ENCODE measurements at regions not wholly inside any gene's neighbourhood (a gene's known extent, or its start where the extent isn't known, plus 50 kb on each side); places are given as distances from the start of the nearest gene placed in this dataset.

DNA sequence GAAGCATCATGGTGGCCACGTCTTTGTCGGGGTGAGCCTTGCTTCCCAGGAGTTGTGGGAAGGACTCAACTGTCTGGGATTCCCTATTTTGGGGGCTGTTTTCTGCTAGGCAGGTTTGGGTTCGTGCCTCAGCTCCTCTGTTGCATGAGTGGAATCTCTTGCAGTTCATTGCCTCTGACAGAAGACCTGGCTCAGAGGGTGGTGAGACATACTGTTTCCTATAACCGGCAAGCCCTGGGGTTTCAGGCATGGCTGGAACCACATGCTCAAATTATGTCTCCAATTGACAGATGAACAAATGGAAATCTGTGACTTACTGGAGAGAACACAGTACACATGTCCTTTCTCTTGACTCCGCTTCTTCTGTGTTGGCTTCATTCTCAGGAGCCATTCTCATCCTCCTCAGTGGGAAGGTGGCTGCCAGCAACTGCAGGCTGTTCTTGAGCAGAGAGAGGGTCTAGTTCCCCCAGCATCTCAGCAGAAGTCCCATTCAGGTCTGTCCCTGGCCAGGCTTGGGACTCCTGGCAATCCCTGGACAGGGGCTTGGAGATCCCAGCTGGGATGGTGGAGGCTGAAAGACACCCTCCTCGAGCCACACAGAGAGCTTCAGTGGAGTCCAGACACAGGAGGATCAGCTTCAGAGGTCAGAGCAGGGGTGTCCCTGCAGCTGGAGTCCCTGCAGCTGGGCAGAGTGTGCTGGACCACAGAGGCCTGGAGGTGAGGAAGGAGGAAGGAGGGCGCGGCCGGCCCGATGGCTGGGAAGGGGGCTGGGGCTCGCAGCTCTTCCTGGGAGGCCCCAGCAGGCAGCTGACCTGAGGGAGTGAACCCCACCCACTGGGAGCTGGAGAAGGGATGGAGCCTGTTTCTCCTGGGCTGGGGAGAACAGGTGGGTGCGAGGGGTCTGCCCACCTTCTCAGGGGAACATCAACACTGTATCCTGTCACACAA lies 97.6 kb downstream of the LSM3 start:
- no peak overlapping the region for H3K23ac ChIP-seq (ENCODE audit: low read length in 2 of 2)
- no peak overlapping the region for H3K9ac ChIP-seq (ENCODE audit: low read length)
- no peak overlapping the region for H2BK12ac ChIP-seq (ENCODE audit: low read length in 2 of 2)
- 78% methylated on average over 11 of the region's 12 CpGs for WGBS
- H2BK15ac ChIP-seq (ENCODE audit: low read depth, poor library complexity, severe bottlenecking): no peak overlapping the region
- peaks cover 0 to 50% of the 10 kb centered on the region in 2 experiments for H3K27me3 ChIP-seq (ENCODE audit: control insufficient read depth in 1 of 2, insufficient read depth in 1 of 2, low read length in 2 of 2)
- peaks cover 34% of the 10 kb centered on the region for H3K4me1 ChIP-seq (ENCODE audit: control insufficient read depth, insufficient read depth, low read depth, low read length)
- H3K4ac ChIP-seq (ENCODE audit: low read depth in 1 of 2, low read length in 2 of 2): no peak overlapping the region
- no peaks in the 10 kb centered on the region for H3K79me1 ChIP-seq (replicated peaks; ENCODE audit: low read length, poor library complexity, severe bottlenecking)
- no peak overlapping the region for H3K14ac ChIP-seq (ENCODE audit: low read length in 2 of 2)
- no peak overlapping the region for H2BK120ac ChIP-seq (ENCODE audit: low read depth, low read length)
- no peak overlapping the region for H3K4me2 ChIP-seq (ENCODE audit: low read length, poor library complexity, severe bottlenecking)
- no peak overlapping the region for H3K27ac ChIP-seq (ENCODE audit: low read length, poor library complexity, severe bottlenecking)
- H2AFZ ChIP-seq (ENCODE audit: low read depth, low read length): no peak overlapping the region
- no peak for DNase-seq
- H2BK5ac ChIP-seq (ENCODE audit: low read depth, low read length, poor library complexity, severe bottlenecking): no peak overlapping the region
- H2AK5ac ChIP-seq (ENCODE audit: low read length, severe bottlenecking): peak overlapping the region; percentile 56
- no peak overlapping the region for H4K91ac ChIP-seq (ENCODE audit: low read length)
- no peak overlapping the region for H3K18ac ChIP-seq (ENCODE audit: low read depth in 1 of 2, low read length in 2 of 2)
- no peaks in the 10 kb centered on the region for H3K9me3 ChIP-seq (ENCODE audit: control insufficient read depth, low read length)
- H3K36me3 ChIP-seq (ENCODE audit: control insufficient read depth in 1 of 2, insufficient read depth in 2 of 2, low read depth in 1 of 2, low read length in 2 of 2): no peaks in the 10 kb centered on the region
- no peak overlapping the region for H3K4me3 ChIP-seq (ENCODE audit: insufficient read depth in 1 of 2, low read depth in 1 of 2, low read length in 2 of 2)
- H4K8ac ChIP-seq (ENCODE audit: low read length): no peak overlapping the region

- Histone ChIP-seq H3K4me1 (ENCODE audit: control insufficient read depth, insufficient read depth, low read depth, low read length) (peaks cover 34% of the 10 kb centered on the region), H2AFZ (ENCODE audit: low read depth, low read length) (no peak overlapping the region), H2BK120ac (ENCODE audit: low read depth, low read length) (no peak overlapping the region), H2BK12ac (ENCODE audit: low read length in 2 of 2) (no peak overlapping the region), H2BK5ac (ENCODE audit: low read depth, low read length, poor library complexity, severe bottlenecking) (no peak overlapping the region), H3K4me2 (ENCODE audit: low read length, poor library complexity, severe bottlenecking) (no peak overlapping the region), H3K4ac (ENCODE audit: low read depth in 1 of 2, low read length in 2 of 2) (no peak overlapping the region), H3K9me3 (ENCODE audit: control insufficient read depth, low read length) (no peaks in the 10 kb centered on the region), H3K4me3 (ENCODE audit: insufficient read depth in 1 of 2, low read depth in 1 of 2, low read length in 2 of 2) (no peak overlapping the region), H2AK5ac (ENCODE audit: low read length, severe bottlenecking) (peak overlapping the region; percentile 7), H3K14ac (ENCODE audit: low read length in 2 of 2) (no peak overlapping the region), H3K23ac (ENCODE audit: low read length in 2 of 2) (no peak overlapping the region), H3K18ac (ENCODE audit: low read depth in 1 of 2, low read length in 2 of 2) (no peak overlapping the region), H4K91ac (ENCODE audit: low read length) (no peak overlapping the region), H3K79me1 (replicated peaks; ENCODE audit: low read length, poor library complexity, severe bottlenecking) (no peaks in the 10 kb centered on the region), H3K9ac (ENCODE audit: low read length) (no peak overlapping the region), H2BK15ac (ENCODE audit: low read depth, poor library complexity, severe bottlenecking) (no peak overlapping the region), H3K27me3 (ENCODE audit: control insufficient read depth in 1 of 2, insufficient read depth in 1 of 2, low read length in 2 of 2) (peaks cover 0 to 63% of the 10 kb centered on the region in 2 experiments), H3K36me3 (ENCODE audit: control insufficient read depth in 1 of 2, insufficient read depth in 2 of 2, low read depth in 1 of 2, low read length in 2 of 2) (no peaks in the 10 kb centered on the region), H3K27ac (ENCODE audit: low read length, poor library complexity, severe bottlenecking) (no peak overlapping the region), H4K8ac (ENCODE audit: low read length) (no peak overlapping the region)
- WGBS: 96% methylated on average over 5 of the region's 5 CpGs
- no peak for DNase-seq
Measured at GRCh38 chr3:14277557-14277956, 98.9 kb downstream of the LSM3 start.

GRCh38 chr3:14278265-14278798 lies 99.7 kb downstream of the LSM3 start:
- Histone ChIP-seq H2AK5ac (ENCODE audit: low read length, severe bottlenecking) (peak overlapping the region; percentile 13), H2BK120ac (ENCODE audit: low read depth, low read length) (no peak overlapping the region), H3K27me3 (ENCODE audit: control insufficient read depth in 1 of 2, insufficient read depth in 1 of 2, low read length in 2 of 2) (peaks cover 0 to 70% of the 10 kb centered on the region in 2 experiments), H2BK15ac (ENCODE audit: low read depth, poor library complexity, severe bottlenecking) (no peak overlapping the region), H3K4me2 (ENCODE audit: low read length, poor library complexity, severe bottlenecking) (no peak overlapping the region), H4K8ac (ENCODE audit: low read length) (peak overlapping the region; percentile 45), H3K9ac (ENCODE audit: low read length) (no peak overlapping the region), H3K14ac (ENCODE audit: low read length in 2 of 2) (peak overlapping the region in 1 of 2 experiments; percentile 35), H3K36me3 (ENCODE audit: control insufficient read depth in 1 of 2, insufficient read depth in 2 of 2, low read depth in 1 of 2, low read length in 2 of 2) (no peaks in the 10 kb centered on the region), H2AFZ (ENCODE audit: low read depth, low read length) (no peak overlapping the region), H2BK12ac (ENCODE audit: low read length in 2 of 2) (no peak overlapping the region), H3K9me3 (ENCODE audit: control insufficient read depth, low read length) (no peaks in the 10 kb centered on the region), H3K4me1 (ENCODE audit: control insufficient read depth, insufficient read depth, low read depth, low read length) (peaks cover 36% of the 10 kb centered on the region), H3K4ac (ENCODE audit: low read depth in 1 of 2, low read length in 2 of 2) (no peak overlapping the region), H3K23ac (ENCODE audit: low read length in 2 of 2) (no peak overlapping the region), H3K79me1 (replicated peaks; ENCODE audit: low read length, poor library complexity, severe bottlenecking) (no peaks in the 10 kb centered on the region), H3K18ac (ENCODE audit: low read depth in 1 of 2, low read length in 2 of 2) (peak overlapping the region in 1 of 2 experiments; percentile 59), H4K91ac (ENCODE audit: low read length) (no peak overlapping the region), H3K4me3 (ENCODE audit: insufficient read depth in 1 of 2, low read depth in 1 of 2, low read length in 2 of 2) (no peak overlapping the region), H2BK5ac (ENCODE audit: low read depth, low read length, poor library complexity, severe bottlenecking) (no peak overlapping the region), H3K27ac (ENCODE audit: low read length, poor library complexity, severe bottlenecking) (no peak overlapping the region)
- DNase-seq: no peak
- 88% methylated on average over 6 of the region's 7 CpGs for WGBS

All from mesenchymal stem cell (in vitro differentiated cells and primary cell).